WTC11 (cell line): ENCODE measurements at regions not wholly inside any gene's neighbourhood (a gene's known extent, or its start where the extent isn't known, plus 50 kb on each side); places are given as distances from the start of the nearest gene placed in this dataset.

Experiments used
- ATAC-seq: fragments of 200-7000 bp; cut with Tn5 transposase; 2 replicates; pipeline ENCODE4 v1.10.0; 2021; ENCODE audit warnings: mild to moderate bottlenecking, moderate library complexity
- CTCF ChIA-PET: fragments of 300-600 bp; sonication (Branson Sonifier 250); formaldehyde crosslinking; loops from one replicate; lab custom pipeline; 2021; ENCODE audit warnings: antibody characterized with exemption; lab: Charles Lee
- POLR2A ChIA-PET: fragments of 350-600 bp; sonication (Branson Sonifier 250); formaldehyde crosslinking; loops from one replicate; lab custom pipeline; 2021; ENCODE audit warnings: antibody characterized with exemption; lab: Charles Lee
- DNase-seq: peaks from one replicate; pipeline ENCODE4 v3.0.0; 2021; ENCODE audit warnings: low spot score
- H3K27ac Mint-ChIP-seq: 2 replicates; pipeline ENCODE4 v1.8.0; 2021; ENCODE audit warnings: mixed read lengths
- H3K27me3 Mint-ChIP-seq: 2 replicates; pipeline ENCODE4 v1.8.0; 2021; ENCODE audit warnings: low read depth, mild to moderate bottlenecking, moderate library complexity, mixed read lengths
- H3K36me3 Mint-ChIP-seq: 2 replicates; pipeline ENCODE4 v1.8.0; 2021; ENCODE audit warnings: mixed read lengths
- H3K4me1 Mint-ChIP-seq: 2 replicates; pipeline ENCODE4 v1.8.0; 2022; ENCODE audit warnings: mixed read lengths
- H3K4me3 Mint-ChIP-seq: 2 replicates; pipeline ENCODE4 v1.8.0; 2021; ENCODE audit warnings: mild to moderate bottlenecking, moderate library complexity, mixed read lengths
- H3K9me3 Mint-ChIP-seq: 2 replicates; pipeline ENCODE4 v1.8.0; 2021; ENCODE audit warnings: mixed read lengths
- ATF1 ChIP-seq: sonication (generic); formaldehyde crosslinking; IDR thresholded peaks from 2 replicates; pipeline ENCODE4 v1.8.1; 2023; ENCODE audit warnings: mild to moderate bottlenecking, moderate library complexity, missing genetic modification reagents
- ATF2 ChIP-seq: sonication (generic); formaldehyde crosslinking; IDR thresholded peaks from 2 replicates; pipeline ENCODE4 v1.8.1; 2022; ENCODE audit warnings: low read depth, missing genetic modification reagents, borderline replicate concordance
- CBFB ChIP-seq: sonication (generic); formaldehyde crosslinking; IDR thresholded peaks from 2 replicates; pipeline ENCODE4 v1.8.1; 2022; ENCODE audit warnings: mild to moderate bottlenecking, low read depth, missing genetic modification reagents
- CREB1 ChIP-seq: sonication (generic); formaldehyde crosslinking; IDR thresholded peaks from 2 replicates; pipeline ENCODE4 v1.8.0; 2023; ENCODE audit warnings: mild to moderate bottlenecking, missing genetic modification reagents
- ERG ChIP-seq: fragments of 250-450 bp; sonication (Bioruptor Pico); IDR thresholded peaks from 2 replicates; pipeline ENCODE4 v1.8.0; 2021; ENCODE audit warnings: mild to moderate bottlenecking
- ETV6 ChIP-seq: sonication (generic); formaldehyde crosslinking; IDR thresholded peaks from 2 replicates; pipeline ENCODE4 v1.8.1; 2022; ENCODE audit warnings: mild to moderate bottlenecking, missing genetic modification reagents
- RORB ChIP-seq: fragments of 250-450 bp; sonication (Bioruptor Pico); IDR thresholded peaks from 2 replicates; pipeline ENCODE4 v1.9.0; 2021; ENCODE audit warnings: mild to moderate bottlenecking
- SMAD3 ChIP-seq: sonication (generic); formaldehyde crosslinking; IDR thresholded peaks from 2 replicates; pipeline ENCODE4 v1.8.0; 2022; ENCODE audit warnings: missing genetic modification reagents, mild to moderate bottlenecking, borderline replicate concordance
- TCF7 ChIP-seq: sonication (generic); formaldehyde crosslinking; IDR thresholded peaks from 2 replicates; pipeline ENCODE4 v1.8.0; 2022; ENCODE audit warnings: mild to moderate bottlenecking, low read depth, missing genetic modification reagents, moderate library complexity
- ZNF121 ChIP-seq: sonication (generic); formaldehyde crosslinking; IDR thresholded peaks from 2 replicates; pipeline ENCODE4 v1.8.0; 2023; ENCODE audit warnings: missing genetic modification reagents
- ZNF416 ChIP-seq: fragments of 250-450 bp; sonication (Bioruptor Pico); IDR thresholded peaks from 2 replicates; pipeline ENCODE4 v1.9.0; 2021; ENCODE audit warnings: mild to moderate bottlenecking, inconsistent platforms
- ZNF423 ChIP-seq: fragments of 250-450 bp; sonication (Bioruptor Pico); IDR thresholded peaks from 2 replicates; pipeline ENCODE4 v2.1.2; 2022; ENCODE audit warnings: mild to moderate bottlenecking, moderate library complexity
- TF ChIP-seq, protein P1 (sequence below): sonication (generic); formaldehyde crosslinking; IDR thresholded peaks from 2 replicates; pipeline ENCODE4 v1.8.1; 2023; ENCODE audit warnings: mild to moderate bottlenecking, missing genetic modification reagents, borderline replicate concordance
- TF ChIP-seq, protein P2 (sequence below): sonication (generic); formaldehyde crosslinking; IDR thresholded peaks from 2 replicates; pipeline ENCODE4 v1.8.0; 2023; ENCODE audit warnings: missing genetic modification reagents, mild to moderate bottlenecking, borderline replicate concordance
- TF ChIP-seq, protein P3 (sequence below): sonication (generic); formaldehyde crosslinking; conservative IDR thresholded peaks from 2 replicates; pipeline ENCODE4 v1.8.1; 2023; ENCODE audit warnings: mild to moderate bottlenecking, low read depth, missing genetic modification reagents, moderate library complexity

DNA sequence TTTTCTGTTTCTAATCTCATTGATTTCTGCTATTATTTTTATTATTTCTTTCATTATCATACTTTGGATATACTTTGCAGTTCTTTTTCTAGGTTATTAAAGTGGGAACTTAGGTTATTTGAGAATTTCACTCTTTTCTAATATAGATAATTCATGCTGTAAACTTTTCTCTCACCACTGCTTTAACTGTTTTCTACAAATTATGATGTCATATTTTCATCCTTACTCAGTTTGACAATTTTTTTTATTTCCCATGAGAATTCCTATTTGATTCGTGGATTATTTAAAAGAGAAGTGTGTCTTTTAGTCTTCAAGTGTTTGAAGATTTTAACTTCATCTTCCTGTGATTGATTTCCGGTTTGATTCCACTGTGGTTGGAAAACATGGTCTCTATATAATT is 336.8 kb upstream of the SALL1 start:
- CTCF ChIA-PET, result no interaction called here
- Mint-ChIP-seq H3K27ac (no peak overlapping the region), H3K4me1 (peaks cover 16% of the 10 kb centered on the region), H3K4me3 (no peak overlapping the region), H3K27me3 (peaks cover 7% of the 10 kb centered on the region), H3K36me3 (peaks cover 34% of the 10 kb centered on the region), H3K9me3 (peaks cover 39% of the 10 kb centered on the region)
- ATAC-seq, result no peak
- TF ChIP-seq CBFB (CRISPR knock-in tag), result no peak
- no peak for TF ChIP-seq ZNF416
- POLR2A ChIA-PET, result no interaction called here
- DNase-seq, result no peak

- POLR2A ChIA-PET, result no interaction called here
Observed at GRCh38 chr16:51474414-51475091, 323.5 kb upstream of the SALL1 start.

GRCh38 chr16:51473091-51473490 is 322.0 kb upstream of the SALL1 start:
- Mint-ChIP-seq H3K27ac (no peak overlapping the region), H3K27me3 (no peaks in the 10 kb centered on the region)
- ATAC-seq, result no peak
- DNase-seq, result no peak
- TF ChIP-seq SMAD3 (CRISPR knock-in tag) (no peak), ZNF423 (CRISPR knock-in tag) (no peak), ETV6 (no peak)
- TF ChIP-seq, all 79 proteins: peak for 0
- Mint-ChIP-seq H3K36me3 (no peaks in the 10 kb centered on the region), H3K4me1 (peaks cover 8% of the 10 kb centered on the region), H3K4me3 (no peak overlapping the region), H3K9me3 (peaks cover 5% of the 10 kb centered on the region; the same call in 1 of the 2 replicates)
- POLR2A ChIA-PET, result no interaction called here
- CTCF ChIA-PET, result no interaction called here

More at GRCh38 chr16:51474414-51475091, 323.5 kb upstream of the SALL1 start:
- Mint-ChIP-seq H3K4me3 (no peak overlapping the region), H3K27ac (no peak overlapping the region), H3K9me3 (peaks cover 5% of the 10 kb centered on the region), H3K27me3 (no peaks in the 10 kb centered on the region), H3K36me3 (no peaks in the 10 kb centered on the region), H3K4me1 (no peaks in the 10 kb centered on the region)
- CTCF ChIA-PET, result no interaction called here
- ATAC-seq, result no peak
- DNase-seq, result no peak
- TF ChIP-seq, protein P1, sequence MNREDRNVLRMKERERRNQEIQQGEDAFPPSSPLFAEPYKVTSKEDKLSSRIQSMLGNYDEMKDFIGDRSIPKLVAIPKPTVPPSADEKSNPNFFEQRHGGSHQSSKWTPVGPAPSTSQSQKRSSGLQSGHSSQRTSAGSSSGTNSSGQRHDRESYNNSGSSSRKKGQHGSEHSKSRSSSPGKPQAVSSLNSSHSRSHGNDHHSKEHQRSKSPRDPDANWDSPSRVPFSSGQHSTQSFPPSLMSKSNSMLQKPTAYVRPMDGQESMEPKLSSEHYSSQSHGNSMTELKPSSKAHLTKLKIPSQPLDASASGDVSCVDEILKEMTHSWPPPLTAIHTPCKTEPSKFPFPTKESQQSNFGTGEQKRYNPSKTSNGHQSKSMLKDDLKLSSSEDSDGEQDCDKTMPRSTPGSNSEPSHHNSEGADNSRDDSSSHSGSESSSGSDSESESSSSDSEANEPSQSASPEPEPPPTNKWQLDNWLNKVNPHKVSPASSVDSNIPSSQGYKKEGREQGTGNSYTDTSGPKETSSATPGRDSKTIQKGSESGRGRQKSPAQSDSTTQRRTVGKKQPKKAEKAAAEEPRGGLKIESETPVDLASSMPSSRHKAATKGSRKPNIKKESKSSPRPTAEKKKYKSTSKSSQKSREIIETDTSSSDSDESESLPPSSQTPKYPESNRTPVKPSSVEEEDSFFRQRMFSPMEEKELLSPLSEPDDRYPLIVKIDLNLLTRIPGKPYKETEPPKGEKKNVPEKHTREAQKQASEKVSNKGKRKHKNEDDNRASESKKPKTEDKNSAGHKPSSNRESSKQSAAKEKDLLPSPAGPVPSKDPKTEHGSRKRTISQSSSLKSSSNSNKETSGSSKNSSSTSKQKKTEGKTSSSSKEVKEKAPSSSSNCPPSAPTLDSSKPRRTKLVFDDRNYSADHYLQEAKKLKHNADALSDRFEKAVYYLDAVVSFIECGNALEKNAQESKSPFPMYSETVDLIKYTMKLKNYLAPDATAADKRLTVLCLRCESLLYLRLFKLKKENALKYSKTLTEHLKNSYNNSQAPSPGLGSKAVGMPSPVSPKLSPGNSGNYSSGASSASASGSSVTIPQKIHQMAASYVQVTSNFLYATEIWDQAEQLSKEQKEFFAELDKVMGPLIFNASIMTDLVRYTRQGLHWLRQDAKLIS, result no peak
- TF ChIP-seq ZNF121 (peak; percentile 66; the same call in 1 of the 2 replicates), CREB1 (CRISPR knock-in tag) (no peak), ATF2 (CRISPR knock-in tag) (no peak)

DNA sequence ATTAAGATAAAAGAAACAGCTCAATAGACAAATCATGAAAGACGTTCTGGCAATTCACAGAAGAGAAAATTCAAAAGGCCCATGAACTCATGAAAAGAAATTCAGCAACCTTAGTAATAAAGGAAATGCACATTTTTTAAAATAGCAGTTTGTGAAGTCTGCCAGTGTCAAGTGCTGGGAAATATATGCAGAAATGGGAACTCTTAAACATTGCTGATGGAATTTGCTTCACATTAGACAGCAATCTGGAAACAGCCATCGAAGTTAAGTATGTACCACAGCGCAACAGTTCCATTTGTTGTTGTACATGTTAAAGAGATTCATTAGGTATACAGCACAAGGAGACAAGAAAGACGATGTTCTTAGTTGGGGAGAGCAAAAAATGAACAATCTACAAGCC is 319.4 kb upstream of the SALL1 start:
- Mint-ChIP-seq H3K27ac (no peak overlapping the region), H3K36me3 (no peaks in the 10 kb centered on the region), H3K27me3 (no peaks in the 10 kb centered on the region), H3K9me3 (peaks cover 5% of the 10 kb centered on the region; the same call in 1 of the 2 replicates), H3K4me3 (no peak overlapping the region), H3K4me1 (peaks cover 16% of the 10 kb centered on the region)
- DNase-seq, result no peak
- ATAC-seq, result no peak
- ChIA-PET POLR2A (no interaction called here), CTCF (no interaction called here)
- no peak for TF ChIP-seq TCF7
- no peak for TF ChIP-seq ERG
- TF ChIP-seq ATF1 (CRISPR knock-in tag), result no peak
- TF ChIP-seq, protein P2, sequence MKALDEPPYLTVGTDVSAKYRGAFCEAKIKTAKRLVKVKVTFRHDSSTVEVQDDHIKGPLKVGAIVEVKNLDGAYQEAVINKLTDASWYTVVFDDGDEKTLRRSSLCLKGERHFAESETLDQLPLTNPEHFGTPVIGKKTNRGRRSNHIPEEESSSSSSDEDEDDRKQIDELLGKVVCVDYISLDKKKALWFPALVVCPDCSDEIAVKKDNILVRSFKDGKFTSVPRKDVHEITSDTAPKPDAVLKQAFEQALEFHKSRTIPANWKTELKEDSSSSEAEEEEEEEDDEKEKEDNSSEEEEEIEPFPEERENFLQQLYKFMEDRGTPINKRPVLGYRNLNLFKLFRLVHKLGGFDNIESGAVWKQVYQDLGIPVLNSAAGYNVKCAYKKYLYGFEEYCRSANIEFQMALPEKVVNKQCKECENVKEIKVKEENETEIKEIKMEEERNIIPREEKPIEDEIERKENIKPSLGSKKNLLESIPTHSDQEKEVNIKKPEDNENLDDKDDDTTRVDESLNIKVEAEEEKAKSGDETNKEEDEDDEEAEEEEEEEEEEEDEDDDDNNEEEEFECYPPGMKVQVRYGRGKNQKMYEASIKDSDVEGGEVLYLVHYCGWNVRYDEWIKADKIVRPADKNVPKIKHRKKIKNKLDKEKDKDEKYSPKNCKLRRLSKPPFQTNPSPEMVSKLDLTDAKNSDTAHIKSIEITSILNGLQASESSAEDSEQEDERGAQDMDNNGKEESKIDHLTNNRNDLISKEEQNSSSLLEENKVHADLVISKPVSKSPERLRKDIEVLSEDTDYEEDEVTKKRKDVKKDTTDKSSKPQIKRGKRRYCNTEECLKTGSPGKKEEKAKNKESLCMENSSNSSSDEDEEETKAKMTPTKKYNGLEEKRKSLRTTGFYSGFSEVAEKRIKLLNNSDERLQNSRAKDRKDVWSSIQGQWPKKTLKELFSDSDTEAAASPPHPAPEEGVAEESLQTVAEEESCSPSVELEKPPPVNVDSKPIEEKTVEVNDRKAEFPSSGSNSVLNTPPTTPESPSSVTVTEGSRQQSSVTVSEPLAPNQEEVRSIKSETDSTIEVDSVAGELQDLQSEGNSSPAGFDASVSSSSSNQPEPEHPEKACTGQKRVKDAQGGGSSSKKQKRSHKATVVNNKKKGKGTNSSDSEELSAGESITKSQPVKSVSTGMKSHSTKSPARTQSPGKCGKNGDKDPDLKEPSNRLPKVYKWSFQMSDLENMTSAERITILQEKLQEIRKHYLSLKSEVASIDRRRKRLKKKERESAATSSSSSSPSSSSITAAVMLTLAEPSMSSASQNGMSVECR (CRISPR knock-in tag), result no peak
- TF ChIP-seq, protein P3, sequence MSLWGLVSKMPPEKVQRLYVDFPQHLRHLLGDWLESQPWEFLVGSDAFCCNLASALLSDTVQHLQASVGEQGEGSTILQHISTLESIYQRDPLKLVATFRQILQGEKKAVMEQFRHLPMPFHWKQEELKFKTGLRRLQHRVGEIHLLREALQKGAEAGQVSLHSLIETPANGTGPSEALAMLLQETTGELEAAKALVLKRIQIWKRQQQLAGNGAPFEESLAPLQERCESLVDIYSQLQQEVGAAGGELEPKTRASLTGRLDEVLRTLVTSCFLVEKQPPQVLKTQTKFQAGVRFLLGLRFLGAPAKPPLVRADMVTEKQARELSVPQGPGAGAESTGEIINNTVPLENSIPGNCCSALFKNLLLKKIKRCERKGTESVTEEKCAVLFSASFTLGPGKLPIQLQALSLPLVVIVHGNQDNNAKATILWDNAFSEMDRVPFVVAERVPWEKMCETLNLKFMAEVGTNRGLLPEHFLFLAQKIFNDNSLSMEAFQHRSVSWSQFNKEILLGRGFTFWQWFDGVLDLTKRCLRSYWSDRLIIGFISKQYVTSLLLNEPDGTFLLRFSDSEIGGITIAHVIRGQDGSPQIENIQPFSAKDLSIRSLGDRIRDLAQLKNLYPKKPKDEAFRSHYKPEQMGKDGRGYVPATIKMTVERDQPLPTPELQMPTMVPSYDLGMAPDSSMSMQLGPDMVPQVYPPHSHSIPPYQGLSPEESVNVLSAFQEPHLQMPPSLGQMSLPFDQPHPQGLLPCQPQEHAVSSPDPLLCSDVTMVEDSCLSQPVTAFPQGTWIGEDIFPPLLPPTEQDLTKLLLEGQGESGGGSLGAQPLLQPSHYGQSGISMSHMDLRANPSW (CRISPR knock-in tag), result no peak
- no peak for TF ChIP-seq RORB (CRISPR knock-in tag)
